ENCODE measurements at regions not wholly inside any gene's neighbourhood (a gene's known extent, or its start where the extent isn't known, plus 50 kb on each side); places are given as distances from the start of the nearest gene placed in this dataset.

DNA sequence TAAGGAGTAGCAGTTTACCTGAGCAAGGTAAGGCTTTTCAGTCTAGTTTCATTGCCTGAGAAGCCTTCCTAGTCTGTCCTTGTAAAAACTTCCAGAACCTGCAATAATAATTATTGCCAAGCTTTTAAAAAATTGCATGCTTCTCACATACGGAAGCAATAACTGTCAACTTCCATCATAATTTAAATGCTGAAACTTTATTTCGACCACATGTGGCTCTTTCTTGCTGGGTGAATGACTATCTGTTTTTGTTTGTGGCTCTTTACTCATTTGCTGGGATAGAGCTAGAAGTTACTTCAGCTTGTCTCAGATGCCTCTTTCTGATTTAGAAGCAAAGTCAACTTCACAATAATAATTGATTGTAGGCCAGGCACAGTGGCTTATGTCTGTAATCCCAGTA lies 95.9 kb upstream of the COL21A1 start:
- DNase-seq = no peak

DNA sequence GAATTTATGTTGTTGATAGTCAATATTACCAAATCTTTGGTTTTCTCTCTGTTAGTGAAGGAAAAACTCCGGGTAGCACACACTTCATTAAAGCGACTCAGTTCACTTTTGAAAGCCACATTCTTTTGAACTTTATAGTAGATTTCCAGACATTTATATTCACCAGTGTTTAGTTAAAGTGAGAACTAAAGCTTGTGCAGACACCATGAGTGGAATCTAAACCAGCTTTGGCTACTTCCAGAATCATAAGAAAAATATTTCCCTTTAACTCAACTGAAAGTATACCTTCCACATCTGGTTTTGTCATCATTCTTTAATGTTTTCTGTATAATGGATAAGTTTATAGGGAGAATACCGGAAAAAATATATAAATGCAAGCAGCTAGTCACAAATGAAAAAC lies 92.1 kb upstream of the COL21A1 start:
- no peak for DNase-seq

DNA sequence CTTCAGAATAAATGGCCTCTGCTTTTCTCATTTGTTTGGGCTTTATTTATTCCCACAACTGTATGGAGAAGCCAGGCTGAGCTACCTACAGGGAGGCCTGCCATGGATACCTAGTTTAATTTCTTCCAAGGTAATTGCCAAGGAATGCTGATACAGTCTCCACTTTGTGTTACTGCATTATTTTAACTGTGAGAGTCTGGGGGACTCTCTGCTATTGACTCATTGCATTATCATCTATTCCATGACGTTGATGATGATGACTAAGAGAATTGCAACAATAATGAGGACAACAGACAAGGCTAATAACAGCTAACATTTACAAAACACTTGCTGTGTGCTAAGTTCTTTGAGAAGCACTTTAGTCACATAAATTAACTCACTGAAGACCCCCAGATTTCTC lies 88.3 kb upstream of the COL21A1 start:
- DNase-seq = no peak

DNA sequence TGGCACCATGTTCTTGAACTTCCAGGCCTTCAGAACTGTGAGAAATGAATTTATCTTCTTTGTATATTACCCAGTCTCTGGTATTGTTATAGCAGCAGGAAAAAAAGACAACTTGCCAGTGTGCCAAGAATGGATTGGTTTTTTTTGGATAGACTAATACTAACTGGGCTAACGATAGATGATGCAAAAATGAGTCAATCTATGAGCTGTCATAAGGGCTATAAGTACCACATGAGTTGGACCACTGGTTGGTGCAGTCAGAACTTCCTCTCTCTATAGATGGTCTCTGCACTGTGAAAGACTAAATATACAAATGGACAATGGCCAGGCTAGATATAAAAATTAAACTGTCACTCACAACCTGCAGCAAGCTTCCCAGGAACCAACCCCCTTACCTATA lies 87.6 kb upstream of the COL21A1 start:
- DNase-seq = no peak

DNA sequence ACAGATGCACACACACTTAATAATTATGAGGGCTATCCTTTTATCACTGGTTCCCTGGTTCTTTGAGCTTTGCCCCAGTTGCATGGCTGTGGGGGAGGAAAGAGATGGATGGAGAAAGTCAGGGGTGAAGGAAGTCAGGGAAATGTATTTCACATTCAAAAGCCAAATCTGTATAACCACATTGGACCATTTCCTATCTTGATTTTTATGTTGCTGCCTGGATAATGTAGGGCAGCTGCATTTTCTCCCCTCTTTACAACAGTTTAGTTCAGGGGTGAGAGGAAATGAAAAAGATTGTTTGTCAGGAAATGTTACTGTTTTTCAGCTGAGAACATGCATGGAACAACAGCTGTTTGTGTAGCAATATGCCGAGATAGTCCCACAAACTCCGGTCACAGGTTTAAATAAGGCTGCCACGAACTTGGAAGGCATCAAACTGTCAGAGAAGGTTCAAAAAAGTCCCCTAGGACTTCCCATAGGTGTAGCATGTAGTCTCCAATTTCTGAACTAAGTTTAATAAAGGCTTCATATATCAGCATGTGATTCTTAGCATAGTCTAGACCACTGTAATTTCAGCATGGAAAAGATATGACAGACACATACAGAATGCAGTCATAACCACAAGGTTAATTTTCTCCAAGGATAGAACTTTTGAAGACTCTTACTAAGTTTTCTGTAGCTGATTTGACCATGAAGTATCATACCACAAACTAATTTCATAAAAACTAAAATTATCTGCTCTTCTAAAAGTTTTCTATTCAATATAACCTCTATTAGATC lies 82.1 kb upstream of the COL21A1 start:
- no peak for DNase-seq

DNA sequence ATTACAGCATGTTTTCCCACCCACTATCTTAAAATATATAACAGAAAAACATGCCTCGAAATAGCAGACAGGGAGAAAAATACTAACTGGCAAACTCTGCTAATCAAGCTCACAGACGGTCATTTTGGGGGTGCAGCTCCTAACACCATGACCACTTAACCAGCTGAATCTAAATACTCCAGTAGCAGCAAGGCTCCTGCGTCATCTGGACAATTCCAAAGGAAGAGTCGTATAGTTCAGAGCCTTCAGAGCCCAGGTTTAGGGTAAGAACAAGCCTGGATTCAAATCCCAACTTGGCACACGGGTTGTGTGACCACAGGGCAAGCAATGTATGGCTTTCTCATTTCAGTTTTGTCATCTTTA lies 81.3 kb upstream of the COL21A1 start:
- DNase-seq = no peak

DNA sequence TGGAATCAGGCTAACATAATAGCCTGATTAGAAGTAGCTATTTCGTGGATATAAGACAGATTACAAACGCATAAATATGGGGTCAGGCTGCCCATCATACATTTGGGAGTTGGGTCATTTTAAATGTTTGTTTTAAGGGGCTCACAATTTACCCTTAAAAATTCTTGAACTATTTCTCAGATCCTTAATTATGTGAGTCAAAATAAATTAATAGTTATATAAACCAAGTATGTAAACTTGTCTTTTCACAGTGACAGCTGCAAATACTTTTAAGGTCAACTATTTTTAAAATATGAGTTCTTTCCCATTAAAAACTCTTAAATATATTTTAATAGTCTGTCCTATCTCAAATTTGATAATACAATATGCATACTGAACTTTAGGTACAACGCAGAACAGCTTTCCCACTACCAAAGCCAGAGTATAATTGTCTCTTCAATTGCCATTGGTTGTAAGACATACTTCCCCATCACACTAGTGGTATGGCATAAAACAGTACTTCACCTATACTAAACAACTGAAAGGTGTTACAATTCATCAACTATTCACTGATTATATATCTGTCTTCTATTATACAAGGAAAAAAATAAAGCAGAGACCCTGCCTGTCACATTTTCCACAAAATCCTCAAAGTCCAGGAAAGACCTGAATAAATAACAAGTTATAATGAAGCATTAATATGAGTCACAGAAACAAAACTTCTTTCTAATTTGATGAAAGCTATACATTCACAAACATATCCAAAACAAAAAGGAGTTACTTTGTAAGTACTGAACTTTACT lies 80.8 kb upstream of the COL21A1 start:
- no peak for DNase-seq

DNA sequence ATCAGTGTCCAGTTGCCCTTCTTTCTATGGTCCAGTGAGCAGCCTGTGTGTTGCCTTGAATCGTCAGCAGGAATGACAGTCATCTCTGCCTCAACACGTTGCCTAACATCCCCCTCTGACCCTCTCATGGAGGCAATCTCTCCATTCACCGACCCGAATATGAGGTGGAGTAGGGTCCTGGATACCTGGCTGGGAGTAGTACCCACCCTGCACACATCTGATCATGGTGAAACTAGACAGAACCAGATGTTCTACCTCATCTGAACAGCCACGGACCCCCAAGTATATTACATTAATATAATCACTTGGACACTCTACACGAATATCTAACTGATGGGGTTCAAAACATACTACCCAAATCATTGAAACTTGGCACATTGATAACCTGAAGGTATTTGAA lies 77.0 kb upstream of the COL21A1 start:
- DNase-seq = no peak

DNA sequence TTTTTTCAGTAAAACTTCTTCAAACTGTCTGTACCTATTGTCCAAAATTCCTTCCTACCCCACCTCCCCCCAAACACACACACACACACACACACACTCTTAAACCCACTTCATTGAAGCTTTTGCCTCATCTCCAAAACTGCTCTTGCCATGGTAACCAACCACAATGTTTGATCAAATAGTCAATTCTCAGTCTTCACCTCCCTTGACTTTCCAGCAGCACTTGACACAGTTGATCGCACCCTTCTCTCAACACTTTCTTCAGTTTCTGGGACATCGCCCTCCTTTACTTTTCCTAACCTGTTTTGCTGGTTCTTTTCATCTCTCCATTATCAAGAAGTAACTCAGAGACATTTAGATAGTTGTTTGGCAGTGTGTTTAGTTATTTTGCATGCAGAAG lies 71.5 kb upstream of the COL21A1 start:
- no peak for DNase-seq

DNA sequence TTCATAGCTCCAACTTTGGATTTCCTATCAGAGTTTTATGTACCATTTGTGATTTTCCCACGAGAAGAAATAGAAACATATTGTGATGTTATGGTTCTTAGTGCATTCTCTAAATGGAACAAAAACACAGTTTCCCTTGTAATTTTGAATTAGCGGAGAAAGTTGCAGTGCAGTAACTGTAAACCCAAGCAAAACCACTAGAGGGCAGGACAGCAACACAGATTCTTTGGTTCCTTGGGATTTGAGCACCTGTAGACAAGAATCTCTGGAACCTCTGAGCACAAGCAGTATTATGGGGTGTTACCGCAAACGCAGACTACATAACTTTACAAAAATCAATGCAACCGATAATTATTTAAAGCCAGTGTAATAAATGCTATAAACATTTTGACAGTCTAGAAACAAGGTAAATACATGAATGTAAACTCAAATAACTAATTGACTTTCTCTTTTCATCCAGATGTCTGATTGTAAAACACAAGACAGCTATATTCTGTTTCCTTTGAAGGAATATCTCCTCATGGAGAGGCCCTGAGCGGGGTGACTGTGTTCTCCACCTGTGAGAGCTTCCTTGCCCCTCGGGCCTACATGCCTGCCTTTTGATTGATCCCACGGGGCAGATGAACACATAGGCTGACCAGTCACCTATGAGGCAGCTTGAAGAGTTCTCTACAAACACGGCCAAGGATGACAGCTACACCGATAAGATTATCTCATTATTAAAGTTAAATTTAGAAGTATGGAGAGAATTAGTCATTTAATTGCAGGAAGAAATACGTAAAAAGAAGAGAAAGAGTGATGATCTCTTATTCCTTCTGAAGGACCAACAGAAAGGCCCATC lies 67.5 kb upstream of the COL21A1 start:
- no peak for DNase-seq

DNA sequence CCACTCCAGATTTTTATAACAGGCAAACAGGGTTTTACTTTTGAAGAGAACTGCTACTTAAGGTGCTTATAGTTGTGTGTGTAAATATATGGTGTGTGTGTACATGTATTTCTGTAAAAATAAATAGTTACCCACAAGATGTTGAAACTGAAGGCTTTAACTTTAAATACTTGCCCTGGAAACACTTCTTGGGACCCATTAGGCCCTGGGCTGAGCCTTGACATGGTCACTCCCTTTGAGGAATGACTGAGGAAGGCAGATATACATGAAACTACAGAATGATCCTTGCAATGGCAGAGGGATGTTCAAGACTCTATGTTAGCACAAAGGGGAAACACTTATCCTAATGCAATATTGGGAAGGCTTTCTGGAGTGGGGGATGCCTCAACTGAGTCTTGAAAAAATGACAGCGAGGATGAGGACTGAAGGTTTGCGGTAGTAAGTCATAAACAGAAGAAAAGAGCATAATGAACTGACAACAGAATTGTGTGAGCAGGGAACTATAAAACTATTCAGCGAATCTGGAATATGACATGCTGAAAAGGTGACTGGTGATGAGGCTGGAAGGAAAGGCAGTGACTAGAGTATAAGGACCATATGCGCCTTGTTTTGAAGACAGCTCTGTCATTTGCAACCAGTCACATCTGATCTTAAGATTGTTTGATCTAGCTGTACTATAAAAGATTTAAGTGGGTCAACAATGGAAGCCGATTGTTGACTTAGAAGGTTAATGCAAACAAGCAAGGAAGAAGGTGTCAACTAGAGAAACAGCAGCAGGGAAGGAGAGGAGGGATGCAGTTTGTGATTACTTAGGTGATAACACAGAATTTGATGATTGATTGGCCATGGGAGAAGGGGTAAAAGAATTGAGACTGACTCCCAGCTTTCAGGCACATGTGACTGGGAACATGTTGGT lies 64.4 kb upstream of the COL21A1 start:
- no peak for DNase-seq

DNA sequence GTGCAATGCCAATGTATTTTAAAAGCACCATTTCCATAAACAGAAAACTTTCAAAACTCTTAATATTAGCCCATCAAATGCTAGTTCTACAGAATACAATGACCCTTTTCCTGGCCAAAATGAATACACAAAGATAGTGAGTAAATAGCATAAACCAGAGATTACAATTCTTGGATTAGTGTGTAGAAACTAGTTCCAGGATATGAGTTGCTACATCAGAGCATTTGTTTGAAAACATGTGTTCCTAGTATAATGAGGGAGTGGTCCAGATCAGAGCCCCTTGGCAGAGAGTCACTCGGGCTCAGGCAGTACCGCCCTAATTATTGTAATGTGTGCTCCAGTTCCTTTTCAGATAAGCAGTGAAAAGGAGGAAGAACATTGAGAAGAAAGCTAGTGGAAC lies 63.7 kb upstream of the COL21A1 start:
- DNase-seq = no peak

DNA sequence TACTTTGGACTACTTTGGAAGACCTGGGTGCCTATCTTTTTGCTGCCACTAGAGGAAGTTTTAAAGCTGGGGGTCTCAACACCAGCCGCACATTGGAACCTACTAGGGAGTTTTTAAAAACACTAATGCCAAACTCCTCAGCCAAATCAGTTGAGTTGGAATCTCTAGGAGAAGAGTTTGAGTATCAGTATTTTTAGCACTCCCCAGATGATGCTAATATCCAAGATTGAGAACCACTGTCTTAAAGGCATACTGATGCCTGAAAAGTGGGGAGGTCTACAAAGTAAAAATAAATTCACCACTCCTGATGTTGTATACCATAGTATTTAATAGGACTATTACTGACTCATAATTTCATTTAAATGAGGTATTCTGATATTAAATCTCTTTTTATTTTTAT lies 62.9 kb upstream of the COL21A1 start:
- DNase-seq = no peak

DNA sequence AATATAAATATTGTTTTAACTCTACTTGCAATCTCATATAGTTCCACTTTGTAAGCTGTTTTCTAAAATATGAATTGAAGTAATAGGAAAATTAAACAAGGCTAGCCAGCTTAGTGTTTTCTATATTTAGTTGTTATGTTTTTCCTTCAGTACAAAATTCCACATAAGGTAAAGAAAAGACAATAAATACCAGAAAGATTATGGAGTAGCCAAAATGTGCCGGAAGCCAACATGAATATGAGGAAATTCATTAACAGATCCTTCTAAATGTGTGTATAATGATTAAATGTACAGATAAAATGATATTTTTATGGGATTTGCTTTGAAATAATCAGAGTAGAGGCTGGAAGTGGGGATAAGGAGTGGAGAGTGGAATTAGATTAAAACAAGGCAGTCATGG lies 52.5 kb upstream of the COL21A1 start:
- DNase-seq = no peak

DNA sequence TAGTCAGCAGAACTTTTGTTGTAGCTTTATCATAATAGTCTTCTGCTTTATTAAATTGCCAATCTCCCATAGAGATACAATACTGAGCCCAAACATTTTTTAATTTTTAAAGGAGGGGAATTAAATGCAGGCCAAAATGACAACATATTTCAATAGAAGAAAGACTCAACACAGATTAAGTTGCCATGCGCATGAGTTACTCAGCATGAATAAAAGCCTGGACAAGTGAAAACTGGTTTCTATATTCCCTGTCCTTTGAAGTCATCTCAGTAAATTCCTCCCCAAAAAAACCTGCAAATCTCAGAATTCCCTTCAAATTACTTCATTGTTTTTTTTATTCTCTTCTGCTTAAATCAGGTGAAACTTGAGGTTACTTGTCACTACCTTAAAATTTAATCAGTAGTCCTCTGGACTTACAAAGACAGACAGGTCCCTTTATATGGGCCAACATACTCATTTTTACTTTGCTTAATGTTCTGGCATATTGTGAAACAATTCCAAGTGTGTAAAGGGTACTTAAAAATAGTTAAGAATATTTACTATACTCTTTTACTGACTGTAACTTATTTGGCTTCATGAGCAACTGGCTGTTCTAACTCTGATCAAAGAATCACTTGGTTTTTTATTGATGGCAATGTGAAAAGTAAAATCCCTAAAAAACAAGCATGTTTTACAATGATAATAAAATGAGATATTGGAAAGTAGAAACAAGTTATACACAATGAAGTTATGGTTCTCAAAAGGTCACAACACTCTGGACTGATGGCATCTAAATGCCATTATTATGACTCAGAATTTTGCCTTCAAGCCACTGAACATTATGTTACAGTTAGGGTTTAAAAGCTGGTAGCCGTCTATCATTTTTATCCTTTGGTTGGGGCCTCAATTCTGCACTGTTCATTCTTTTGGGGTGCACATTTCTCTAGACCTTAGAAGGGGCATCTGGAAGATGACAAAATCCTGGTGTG lies 49.9 kb upstream of the COL21A1 start:
- DNase-seq = no peak
